IMR-90 (cell line): ENCODE measurements at regions not wholly inside any gene's neighbourhood (a gene's known extent, or its start where the extent isn't known, plus 50 kb on each side); places are given as distances from the start of the nearest gene placed in this dataset.

ENCODE experiments used
- ATAC-seq: fragments of 200-7000 bp; cut with Tn5 transposase; 2 replicates; pipeline ENCODE4 v1.9.1; 2020; ENCODE audit warnings: low read depth, mild to moderate bottlenecking, moderate library complexity
- BruUV-seq: library from RNA; stranded (reverse); fragments of 400-500 nt; replicated peaks from 2 replicates; lab custom pipeline; 2021; lab: Mats Ljungman, UMichigan
- CTCF ChIA-PET: fragments of 300-600 bp; formaldehyde crosslinking; extraction: SDS; loops from one replicate; lab custom pipeline; 2021; ENCODE audit warnings: antibody characterized with exemption; lab: Yijun Ruan, JAX
- POLR2A ChIA-PET: fragments of 300-600 bp; sonication (Branson Sonifier 250); formaldehyde crosslinking; loops from one replicate; lab custom pipeline; 2022; ENCODE audit warnings: antibody characterized with exemption; ENCODE audit not compliant: unreplicated experiment; lab: Charles Lee
- DNase-seq: peaks from one replicate; pipeline ENCODE4 v3.0.0; 2013
- H2AFZ ChIP-seq: replicated peaks from 2 replicates; pipeline ENCODE3; 2013; ENCODE audit warnings: low read length, mild to moderate bottlenecking; ENCODE audit not compliant: poor library complexity
- H2AK5ac ChIP-seq: 2 replicates; pipeline ENCODE4 v1.6.1; 2013; ENCODE audit warnings: low read depth, low read length, inconsistent platforms
- H2AK9ac ChIP-seq: replicated peaks from 2 replicates; pipeline ENCODE3; 2013; ENCODE audit warnings: mild to moderate bottlenecking, low read depth, low read length, moderate library complexity; ENCODE audit not compliant: poor library complexity
- H2BK120ac ChIP-seq: 2 replicates; pipeline ENCODE4 v1.6.1; 2013; ENCODE audit warnings: low read depth, low read length, inconsistent platforms
- H2BK15ac ChIP-seq: 3 replicates; pipeline ENCODE4 v1.6.1; 2013; ENCODE audit warnings: low read depth, low read length, inconsistent platforms
- H2BK20ac ChIP-seq: 2 replicates; pipeline ENCODE4 v1.6.1; 2013; ENCODE audit warnings: low read depth, mild to moderate bottlenecking, inconsistent platforms, low read length, moderate library complexity
- H2BK5ac ChIP-seq: 2 replicates; pipeline ENCODE4 v1.6.1; 2013; ENCODE audit warnings: mild to moderate bottlenecking, low read depth, low read length, inconsistent platforms; ENCODE audit not compliant: poor library complexity, severe bottlenecking
- H3K14ac ChIP-seq: replicated peaks from 2 replicates; pipeline ENCODE4 v1.6.1; 2013; ENCODE audit warnings: low read depth, low read length, inconsistent platforms
- H3K18ac ChIP-seq: 2 replicates; pipeline ENCODE4 v1.6.1; 2013; ENCODE audit warnings: low read depth, low read length, control low read depth
- H3K23ac ChIP-seq: 2 replicates; pipeline ENCODE4 v1.6.1; 2013; ENCODE audit warnings: low read depth, low read length, inconsistent platforms
- H3K27ac ChIP-seq: 2 replicates; pipeline ENCODE4 v1.5.1; 2013; ENCODE audit warnings: mild to moderate bottlenecking, control low read depth, low read length; ENCODE audit not compliant: insufficient read depth
- H3K27me3 ChIP-seq: 2 replicates; pipeline ENCODE4 v1.6.1; 2013; ENCODE audit warnings: low read length; ENCODE audit not compliant: control insufficient read depth, insufficient read depth
- H3K36me3 ChIP-seq: 2 replicates; pipeline ENCODE4 v1.6.1; 2013; ENCODE audit warnings: low read length, mixed read lengths; ENCODE audit not compliant: control insufficient read depth, insufficient read depth
- H3K4ac ChIP-seq: 2 replicates; pipeline ENCODE4 v1.6.1; 2013; ENCODE audit warnings: low read depth, low read length, inconsistent platforms
- H3K4me1 ChIP-seq: 2 replicates; pipeline ENCODE4 v1.6.1; 2013; ENCODE audit warnings: low read length, mixed read lengths; ENCODE audit not compliant: control insufficient read depth, insufficient read depth
- H3K4me2 ChIP-seq: 2 replicates; pipeline ENCODE4 v1.6.1; 2013; ENCODE audit warnings: low read depth, mild to moderate bottlenecking, control low read depth, low read length, moderate library complexity
- H3K4me3 ChIP-seq: 2 replicates; pipeline ENCODE4 v1.5.1; 2013; ENCODE audit warnings: low read depth, mild to moderate bottlenecking, control low read depth, low read length, moderate library complexity; ENCODE audit not compliant: insufficient read depth
- H3K56ac ChIP-seq: 2 replicates; pipeline ENCODE4 v1.6.1; 2013; ENCODE audit warnings: low read length, inconsistent platforms; ENCODE audit not compliant: insufficient read depth; ENCODE audit errors: extremely low read depth
- H3K79me1 ChIP-seq, 2 experiments: 2 replicates each; pipeline ENCODE4 v1.6.1; 2013; ENCODE audit warnings: low read length in 2 of 2, inconsistent platforms in 1 of 2, low read depth in 1 of 2
- H3K9ac ChIP-seq: 2 replicates; pipeline ENCODE4 v1.6.1; 2013; ENCODE audit warnings: low read depth, low read length, control low read depth
- H3K9me1 ChIP-seq: 2 replicates; pipeline ENCODE4 v1.6.1; 2013; ENCODE audit warnings: low read length, inconsistent platforms; ENCODE audit not compliant: insufficient read depth
- H3K9me3 ChIP-seq: 2 replicates; pipeline ENCODE4 v1.6.1; 2013; ENCODE audit warnings: low read length; ENCODE audit not compliant: control insufficient read depth, insufficient read depth
- H4K20me1 ChIP-seq: 2 replicates; pipeline ENCODE4 v1.6.1; 2013; ENCODE audit warnings: low read length, inconsistent platforms; ENCODE audit not compliant: insufficient read depth
- H4K5ac ChIP-seq: 2 replicates; pipeline ENCODE4 v1.6.1; 2013; ENCODE audit warnings: mild to moderate bottlenecking, low read depth, low read length, control low read depth
- H4K8ac ChIP-seq, 2 experiments: 2 replicates each; pipeline ENCODE4 v1.6.1; 2013; ENCODE audit warnings: low read depth in 2 of 2, low read length in 2 of 2, control low read depth in 1 of 2, inconsistent platforms in 1 of 2
- H4K91ac ChIP-seq: 2 replicates; pipeline ENCODE4 v1.6.1; 2013; ENCODE audit warnings: low read depth, low read length, inconsistent platforms; ENCODE audit not compliant: insufficient read depth
- BHLHE40 ChIP-seq: fragments of 150-350 bp; IDR thresholded peaks from 2 replicates; pipeline ENCODE4 v1.6.1; 2016; ENCODE audit warnings: mild to moderate bottlenecking, low read depth, low read length
- CEBPB ChIP-seq: IDR thresholded peaks from 2 replicates; pipeline ENCODE4 v1.6.1; 2012; ENCODE audit warnings: low read depth, low read length, improper control_type of control experiment
- CHD1 ChIP-seq: IDR thresholded peaks from 2 replicates; pipeline ENCODE4 v1.6.1; 2012; ENCODE audit warnings: low read depth, low read length, improper control_type of control experiment
- MAFK ChIP-seq: IDR thresholded peaks from 2 replicates; pipeline ENCODE4 v1.6.1; 2012; ENCODE audit warnings: low read depth, low read length, improper control_type of control experiment
- MAZ ChIP-seq: IDR thresholded peaks from 2 replicates; pipeline ENCODE4 v1.6.1; 2012; ENCODE audit warnings: low read depth, mild to moderate bottlenecking, low read length, improper control_type of control experiment, moderate library complexity, borderline replicate concordance
- MXI1 ChIP-seq: IDR thresholded peaks from 2 replicates; pipeline ENCODE4 v1.6.1; 2012; ENCODE audit warnings: low read depth, mild to moderate bottlenecking, low read length, moderate library complexity, borderline replicate concordance
- NFE2L2 ChIP-seq: fragments of 150-350 bp; IDR thresholded peaks from 2 replicates; pipeline ENCODE4 v1.6.1; 2016; ENCODE audit warnings: low read depth, mild to moderate bottlenecking, low read length
- POLR2A ChIP-seq: IDR thresholded peaks from 2 replicates; pipeline ENCODE4 v1.6.1; 2012; ENCODE audit warnings: mild to moderate bottlenecking, low read depth, low read length
- RCOR1 ChIP-seq: IDR thresholded peaks from 2 replicates; pipeline ENCODE4 v1.6.1; 2012; ENCODE audit warnings: mild to moderate bottlenecking, low read length, improper control_type of control experiment; ENCODE audit not compliant: insufficient replicate concordance
- RFX5 ChIP-seq: IDR thresholded peaks from 2 replicates; pipeline ENCODE4 v1.8.0; 2012; ENCODE audit warnings: low read depth, mild to moderate bottlenecking, low read length, moderate library complexity
- SMC3 ChIP-seq: fragments of 150-350 bp; IDR thresholded peaks from 2 replicates; pipeline ENCODE4 v1.6.1; 2016; ENCODE audit warnings: low read depth, mild to moderate bottlenecking, antibody characterized with exemption, low read length, moderate library complexity
- WGBS, 2 experiments: methylation state at CpG; one replicate each; pipeline versions ENCODE4 v1.1.5 to v1.1.7; 2013; ENCODE audit warnings: missing lambda C conversion rate in 2 of 2; ENCODE audit not compliant: insufficient read length in 1 of 2; ENCODE audit errors: extremely low coverage in 2 of 2; 5-methylcytosine and 5-hydroxymethylcytosine counted together
- dilution Hi-C: fragments of 300-500 bp; cut with HindIII; formaldehyde crosslinking; loops from one replicate; pipeline ENCODE4 v1.14.3; 2018; ENCODE audit warnings: low sequenced_read_pairs; ENCODE audit not compliant: unreplicated experiment
- in situ Hi-C: fragments of 300-500 bp; cut with MboI; formaldehyde crosslinking; loops from 3 replicates; pipeline ENCODE4 v1.14.3; 2019; ENCODE audit warnings: low sequenced_read_pairs, inconsistent platforms, mixed read lengths
- intact Hi-C: fragments of 100-400 bp; cut with micrococcal nuclease; formaldehyde crosslinking; loops from 2 replicates; pipeline ENCODE4 v1.10.0; 2022
- TF ChIP-seq, protein P1 (sequence below): conservative IDR thresholded peaks from 2 replicates; pipeline ENCODE4 v1.5.1; 2012; ENCODE audit warnings: mild to moderate bottlenecking, low read depth, low read length, improper control_type of control experiment
- TF ChIP-seq, protein P2 (sequence below): fragments of 150-350 bp; IDR thresholded peaks from 2 replicates; pipeline ENCODE4 v1.6.1; 2017; ENCODE audit warnings: mild to moderate bottlenecking, antibody characterized with exemption, low read length, low read depth

DNA sequence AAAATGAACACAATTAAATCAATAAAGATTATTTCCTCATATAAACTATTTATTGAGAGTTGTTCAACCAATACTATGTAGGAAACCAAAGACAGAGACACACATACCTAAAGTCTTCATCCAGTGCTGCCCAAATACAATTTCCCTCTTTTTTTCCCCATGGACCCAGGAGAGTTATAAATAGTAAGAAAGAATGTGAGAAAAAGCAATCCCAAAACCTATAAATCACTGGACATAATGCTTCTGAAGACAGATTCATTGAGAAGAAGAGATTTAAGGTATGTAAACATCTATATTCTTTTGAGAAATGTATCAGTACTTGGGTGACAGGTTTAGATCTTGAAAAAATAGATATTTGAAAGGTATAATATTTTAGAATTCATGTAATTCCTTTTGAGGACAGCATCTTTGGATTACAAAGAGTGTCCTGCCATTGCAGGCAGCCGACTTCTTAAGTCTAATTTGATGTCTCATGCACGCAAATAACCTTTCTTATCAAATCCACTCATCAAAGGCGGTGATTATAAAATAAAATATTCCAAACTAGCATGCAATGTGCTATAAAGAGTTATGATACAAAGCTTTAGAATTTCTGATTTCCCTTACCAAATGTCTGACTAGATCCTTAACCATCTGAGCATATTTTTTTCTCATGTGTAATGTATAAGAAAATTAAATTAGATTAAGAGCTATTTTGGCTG is 739.4 kb downstream of the LIG4 start:
- H4K5ac ChIP-seq, result no peak overlapping the region
- in situ Hi-C loops, result no loop called here
- DNase-seq, result peak; percentile 62
- no peak for TF ChIP-seq MXI1
- no peak for TF ChIP-seq SMC3
- no peak for TF ChIP-seq NFE2L2
- no peak for TF ChIP-seq BHLHE40
- TF ChIP-seq, protein P1, sequence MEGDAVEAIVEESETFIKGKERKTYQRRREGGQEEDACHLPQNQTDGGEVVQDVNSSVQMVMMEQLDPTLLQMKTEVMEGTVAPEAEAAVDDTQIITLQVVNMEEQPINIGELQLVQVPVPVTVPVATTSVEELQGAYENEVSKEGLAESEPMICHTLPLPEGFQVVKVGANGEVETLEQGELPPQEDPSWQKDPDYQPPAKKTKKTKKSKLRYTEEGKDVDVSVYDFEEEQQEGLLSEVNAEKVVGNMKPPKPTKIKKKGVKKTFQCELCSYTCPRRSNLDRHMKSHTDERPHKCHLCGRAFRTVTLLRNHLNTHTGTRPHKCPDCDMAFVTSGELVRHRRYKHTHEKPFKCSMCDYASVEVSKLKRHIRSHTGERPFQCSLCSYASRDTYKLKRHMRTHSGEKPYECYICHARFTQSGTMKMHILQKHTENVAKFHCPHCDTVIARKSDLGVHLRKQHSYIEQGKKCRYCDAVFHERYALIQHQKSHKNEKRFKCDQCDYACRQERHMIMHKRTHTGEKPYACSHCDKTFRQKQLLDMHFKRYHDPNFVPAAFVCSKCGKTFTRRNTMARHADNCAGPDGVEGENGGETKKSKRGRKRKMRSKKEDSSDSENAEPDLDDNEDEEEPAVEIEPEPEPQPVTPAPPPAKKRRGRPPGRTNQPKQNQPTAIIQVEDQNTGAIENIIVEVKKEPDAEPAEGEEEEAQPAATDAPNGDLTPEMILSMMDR, result no peak
- TF ChIP-seq POLR2A, result no peak
- no peak for TF ChIP-seq CEBPB
- TF ChIP-seq MAZ, result no peak
- TF ChIP-seq MAFK, result no peak
- TF ChIP-seq CHD1, result no peak
- no peak for TF ChIP-seq RCOR1
- TF ChIP-seq RFX5, result no peak
- TF ChIP-seq, protein P2, sequence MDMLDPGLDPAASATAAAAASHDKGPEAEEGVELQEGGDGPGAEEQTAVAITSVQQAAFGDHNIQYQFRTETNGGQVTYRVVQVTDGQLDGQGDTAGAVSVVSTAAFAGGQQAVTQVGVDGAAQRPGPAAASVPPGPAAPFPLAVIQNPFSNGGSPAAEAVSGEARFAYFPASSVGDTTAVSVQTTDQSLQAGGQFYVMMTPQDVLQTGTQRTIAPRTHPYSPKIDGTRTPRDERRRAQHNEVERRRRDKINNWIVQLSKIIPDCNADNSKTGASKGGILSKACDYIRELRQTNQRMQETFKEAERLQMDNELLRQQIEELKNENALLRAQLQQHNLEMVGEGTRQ, result no peak
- BruUV-seq, result no TSS peak
- ChIA-PET POLR2A (no interaction called here), CTCF (no interaction called here)
- no peak overlapping the region for H2AK5ac ChIP-seq
- H4K91ac ChIP-seq, result no peak overlapping the region
- no peak overlapping the region for H4K8ac ChIP-seq
- peak overlapping the region; percentile 50; the same call in 1 of the 2 replicates for H2BK20ac ChIP-seq
- peaks cover 6% of the 10 kb centered on the region; the same call in 1 of the 2 replicates for H3K4me1 ChIP-seq
- intact Hi-C loops, result no loop called here
- H3K4me3 ChIP-seq, result no peak overlapping the region
- H2BK15ac ChIP-seq, result no peak overlapping the region
- H3K56ac ChIP-seq, result no peak overlapping the region
- H3K79me1 ChIP-seq, result peaks cover 14 to 33% of the 10 kb centered on the region in 2 experiments
- no peaks in the 10 kb centered on the region for H3K9me3 ChIP-seq
- no CpG with 5 or more reads among the region's 3 CpGs for WGBS, 2 experiments
- no peak overlapping the region for H2BK120ac ChIP-seq
- no peak overlapping the region for H2BK5ac ChIP-seq
- H3K9ac ChIP-seq, result no peak overlapping the region
- no peak overlapping the region for H3K4me2 ChIP-seq
- no peak overlapping the region for H3K18ac ChIP-seq
- no peak overlapping the region for H3K4ac ChIP-seq
- no peaks in the 10 kb centered on the region for H3K27me3 ChIP-seq
- no peak overlapping the region for H2AFZ ChIP-seq
- H4K20me1 ChIP-seq, result no peaks in the 10 kb centered on the region
- ATAC-seq, result no peak
- no peak overlapping the region for H3K23ac ChIP-seq
- no peaks in the 10 kb centered on the region for H3K36me3 ChIP-seq
- H3K14ac ChIP-seq, result no peak overlapping the region
- no peaks in the 10 kb centered on the region for H3K9me1 ChIP-seq
- dilution Hi-C loops, result no loop called here
- H3K27ac ChIP-seq, result no peak overlapping the region
- no peak overlapping the region for H2AK9ac ChIP-seq
